OCI-LY1 (cell line): ENCODE measurements at regions not wholly inside any gene's neighbourhood (a gene's known extent, or its start where the extent isn't known, plus 50 kb on each side); places are given as distances from the start of the nearest gene placed in this dataset.

Experiments
- EZH2 ChIP-seq: fragments of 200-600 bp; sonication (generic), shearing (Covaris generic); IDR thresholded peaks from 2 replicates; pipeline ENCODE4 v1.8.0; 2017; ENCODE audit warnings: borderline replicate concordance, mixed run types, mild to moderate bottlenecking, antibody characterized with exemption, low read length, moderate library complexity, mixed read lengths
- TF ChIP-seq, protein P1 (sequence below): fragments of 200-600 bp; sonication (generic), shearing (Covaris generic); IDR thresholded peaks from 2 replicates; pipeline ENCODE4 v1.5.1; 2017; ENCODE audit warnings: mild to moderate bottlenecking, antibody characterized with exemption, low read length, moderate library complexity, mixed read lengths

DNA sequence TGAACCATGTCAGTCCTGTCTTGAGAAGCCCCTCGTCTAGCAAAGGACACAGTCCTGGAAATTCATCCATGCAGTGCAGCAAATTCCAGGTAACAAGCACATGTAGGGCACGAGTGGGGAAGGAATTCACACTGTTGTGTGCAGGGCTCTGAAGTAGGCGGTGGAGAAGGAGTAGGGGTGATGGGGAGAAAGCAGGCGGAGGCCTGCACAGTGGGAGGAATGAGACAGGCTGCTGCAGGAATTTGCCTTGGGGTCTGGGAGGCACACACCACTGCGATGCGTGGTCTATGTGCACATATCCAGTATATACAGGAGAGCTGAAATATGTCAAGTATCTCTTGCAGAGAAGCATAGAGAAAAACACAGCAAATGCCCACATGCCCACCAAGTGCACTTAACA lies 249.2 kb upstream of the IRX2 start:
- TF ChIP-seq, protein P1, sequence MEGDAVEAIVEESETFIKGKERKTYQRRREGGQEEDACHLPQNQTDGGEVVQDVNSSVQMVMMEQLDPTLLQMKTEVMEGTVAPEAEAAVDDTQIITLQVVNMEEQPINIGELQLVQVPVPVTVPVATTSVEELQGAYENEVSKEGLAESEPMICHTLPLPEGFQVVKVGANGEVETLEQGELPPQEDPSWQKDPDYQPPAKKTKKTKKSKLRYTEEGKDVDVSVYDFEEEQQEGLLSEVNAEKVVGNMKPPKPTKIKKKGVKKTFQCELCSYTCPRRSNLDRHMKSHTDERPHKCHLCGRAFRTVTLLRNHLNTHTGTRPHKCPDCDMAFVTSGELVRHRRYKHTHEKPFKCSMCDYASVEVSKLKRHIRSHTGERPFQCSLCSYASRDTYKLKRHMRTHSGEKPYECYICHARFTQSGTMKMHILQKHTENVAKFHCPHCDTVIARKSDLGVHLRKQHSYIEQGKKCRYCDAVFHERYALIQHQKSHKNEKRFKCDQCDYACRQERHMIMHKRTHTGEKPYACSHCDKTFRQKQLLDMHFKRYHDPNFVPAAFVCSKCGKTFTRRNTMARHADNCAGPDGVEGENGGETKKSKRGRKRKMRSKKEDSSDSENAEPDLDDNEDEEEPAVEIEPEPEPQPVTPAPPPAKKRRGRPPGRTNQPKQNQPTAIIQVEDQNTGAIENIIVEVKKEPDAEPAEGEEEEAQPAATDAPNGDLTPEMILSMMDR = no peak
- TF ChIP-seq EZH2 = no peak
